ENCODE measurements at regions not wholly inside any gene's neighbourhood (a gene's known extent, or its start where the extent isn't known, plus 50 kb on each side); places are given as distances from the start of the nearest gene placed in this dataset.

GRCh38 chr11:45585205-45585604 is 80.2 kb downstream of the CHST1 start:
- H3K27me3 ChIP-seq: peaks cover 0 to 6% (median 0%) of the 10 kb centered on the region in 3 donors
- DNase-seq: no peak
- in situ Hi-C loops (cut with MboI; ENCODE audit: low sequenced_read_pairs in 4 of 4): no loop called here

DNA sequence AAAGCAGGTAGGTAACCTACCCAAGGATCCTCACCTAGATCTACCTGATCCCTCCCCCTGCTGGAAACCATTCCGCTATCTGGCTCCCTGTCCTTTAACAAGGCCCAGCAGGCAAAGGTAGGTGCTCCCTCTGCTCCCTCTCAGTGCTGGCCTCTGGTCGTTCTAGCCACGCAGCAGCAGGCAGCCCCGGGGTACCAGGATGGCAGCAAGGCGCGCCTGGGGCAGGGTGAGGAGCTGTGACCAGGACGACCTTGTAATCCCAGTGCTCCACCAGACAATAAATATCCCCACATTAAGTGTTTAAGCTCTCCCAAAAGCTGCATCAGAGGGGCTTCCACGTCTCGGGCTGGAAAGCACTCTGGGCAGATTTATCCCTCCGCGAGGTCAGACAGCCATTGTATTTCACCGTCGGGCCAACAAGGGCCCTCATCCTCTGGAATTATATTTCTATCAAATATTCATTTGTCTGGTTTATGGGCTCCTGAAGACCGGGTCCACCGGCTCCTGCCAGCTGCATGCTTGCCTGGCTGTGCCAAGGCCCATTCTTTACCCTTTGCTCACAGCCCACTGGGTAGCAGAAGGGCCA is 81.3 kb downstream of the CHST1 start:
- no peaks in the 10 kb centered on the region for H3K9me3 ChIP-seq
- no peak overlapping the region for H3K4me3 ChIP-seq
- no peak overlapping the region for H3K27ac ChIP-seq
- intact Hi-C loops (cut with DNase I; ENCODE audit: low total_unique reads): no loop called here
- no peaks in the 10 kb centered on the region for H3K4me1 ChIP-seq
- no peaks in the 10 kb centered on the region for H3K36me3 ChIP-seq
- H3K27me3 ChIP-seq: peaks cover 0 to 6% (median 0%) of the 10 kb centered on the region in 3 donors
- DNase-seq: no peak
- ATAC-seq: no peak
- in situ Hi-C loops (cut with MboI; ENCODE audit: low sequenced_read_pairs in 4 of 4): no loop called here
- TF ChIP-seq POLR2A (IDR thresholded peaks at IDR 0.05): no peak
- TF ChIP-seq, protein P1, sequence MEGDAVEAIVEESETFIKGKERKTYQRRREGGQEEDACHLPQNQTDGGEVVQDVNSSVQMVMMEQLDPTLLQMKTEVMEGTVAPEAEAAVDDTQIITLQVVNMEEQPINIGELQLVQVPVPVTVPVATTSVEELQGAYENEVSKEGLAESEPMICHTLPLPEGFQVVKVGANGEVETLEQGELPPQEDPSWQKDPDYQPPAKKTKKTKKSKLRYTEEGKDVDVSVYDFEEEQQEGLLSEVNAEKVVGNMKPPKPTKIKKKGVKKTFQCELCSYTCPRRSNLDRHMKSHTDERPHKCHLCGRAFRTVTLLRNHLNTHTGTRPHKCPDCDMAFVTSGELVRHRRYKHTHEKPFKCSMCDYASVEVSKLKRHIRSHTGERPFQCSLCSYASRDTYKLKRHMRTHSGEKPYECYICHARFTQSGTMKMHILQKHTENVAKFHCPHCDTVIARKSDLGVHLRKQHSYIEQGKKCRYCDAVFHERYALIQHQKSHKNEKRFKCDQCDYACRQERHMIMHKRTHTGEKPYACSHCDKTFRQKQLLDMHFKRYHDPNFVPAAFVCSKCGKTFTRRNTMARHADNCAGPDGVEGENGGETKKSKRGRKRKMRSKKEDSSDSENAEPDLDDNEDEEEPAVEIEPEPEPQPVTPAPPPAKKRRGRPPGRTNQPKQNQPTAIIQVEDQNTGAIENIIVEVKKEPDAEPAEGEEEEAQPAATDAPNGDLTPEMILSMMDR (IDR thresholded peaks at IDR 0.05 in 4 of 5, conservative IDR thresholded peaks at IDR 0.05 in 1 of 5): no peak

More at GRCh38 chr11:45585205-45585604, 80.2 kb downstream of the CHST1 start:
- intact Hi-C loops (cut with DNase I; ENCODE audit: low total_unique reads): no loop called here
- no peaks in the 10 kb centered on the region for H3K4me1 ChIP-seq
- H3K36me3 ChIP-seq: no peaks in the 10 kb centered on the region
- no peak overlapping the region for H3K4me3 ChIP-seq
- H3K9me3 ChIP-seq: no peaks in the 10 kb centered on the region
- TF ChIP-seq, protein P1 (IDR thresholded peaks at IDR 0.05 in 4 of 5, conservative IDR thresholded peaks at IDR 0.05 in 1 of 5): no peak
- no peak for TF ChIP-seq POLR2A (IDR thresholded peaks at IDR 0.05)
- ATAC-seq: no peak
- no peak overlapping the region for H3K27ac ChIP-seq

DNA sequence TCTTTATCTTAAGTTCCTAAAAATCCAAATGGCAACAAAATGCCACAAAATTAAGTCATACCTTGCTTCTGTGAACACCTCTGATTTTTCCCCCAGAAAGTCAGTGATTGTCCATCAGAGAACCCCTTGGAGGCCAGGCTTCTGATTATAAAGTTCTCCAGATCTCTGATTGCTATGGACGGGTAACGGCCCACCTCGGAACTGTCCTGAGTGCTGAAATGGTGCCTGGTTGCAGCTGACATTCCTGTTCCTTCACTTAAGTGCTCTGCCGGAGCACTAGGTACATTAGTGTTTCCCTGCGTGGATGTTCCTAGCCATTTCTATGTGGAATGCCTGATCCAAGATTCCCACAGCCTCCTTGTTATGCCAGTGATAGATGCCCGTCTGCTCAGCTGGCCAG is 85.0 kb downstream of the CHST1 start:
- in situ Hi-C loops (cut with MboI; ENCODE audit: low sequenced_read_pairs in 4 of 4): no loop called here
- Histone ChIP-seq H3K9me3 (no peaks in the 10 kb centered on the region), H3K27ac (no peak overlapping the region), H3K36me3 (no peaks in the 10 kb centered on the region), H3K27me3 (peaks cover 4 to 11% (median 4%) of the 10 kb centered on the region in 3 donors), H3K4me3 (no peak overlapping the region), H3K4me1 (no peaks in the 10 kb centered on the region)
- intact Hi-C loops (cut with DNase I; ENCODE audit: low total_unique reads): no loop called here
- TF ChIP-seq POLR2A (IDR thresholded peaks at IDR 0.05): no peak
- TF ChIP-seq, protein P1 (IDR thresholded peaks at IDR 0.05 in 4 of 5, conservative IDR thresholded peaks at IDR 0.05 in 1 of 5): no peak
- ATAC-seq: no peak
- DNase-seq: no peak

GRCh38 chr11:45578316-45578715 is 87.1 kb downstream of the CHST1 start:
- intact Hi-C loops (cut with DNase I; ENCODE audit: low total_unique reads) (no loop called here), in situ Hi-C loops (cut with MboI; ENCODE audit: low sequenced_read_pairs in 4 of 4) (no loop called here)
- no peaks in the 10 kb centered on the region for H3K4me1 ChIP-seq
- DNase-seq (no peak), ATAC-seq (no peak)
- H3K27ac ChIP-seq: no peak overlapping the region
- TF ChIP-seq, protein P1 (IDR thresholded peaks at IDR 0.05 in 4 of 5, conservative IDR thresholded peaks at IDR 0.05 in 1 of 5): no peak
- no peak for TF ChIP-seq POLR2A (IDR thresholded peaks at IDR 0.05)
- H3K27me3 ChIP-seq: peaks cover 5 to 11% (median 8%) of the 10 kb centered on the region in 3 donors
- H3K9me3 ChIP-seq: no peaks in the 10 kb centered on the region
- H3K4me3 ChIP-seq: no peak overlapping the region
- no peaks in the 10 kb centered on the region for H3K36me3 ChIP-seq

- Histone ChIP-seq H3K9me3 (no peaks in the 10 kb centered on the region), H3K4me1 (no peaks in the 10 kb centered on the region), H3K4me3 (no peak overlapping the region), H3K27me3 (peaks cover 5 to 11% (median 8%) of the 10 kb centered on the region in 3 donors), H3K36me3 (no peaks in the 10 kb centered on the region), H3K27ac (no peak overlapping the region)
- intact Hi-C loops (cut with DNase I; ENCODE audit: low total_unique reads): no loop called here
- ATAC-seq: no peak
- DNase-seq: no peak
- in situ Hi-C loops (cut with MboI; ENCODE audit: low sequenced_read_pairs in 4 of 4): no loop called here
- TF ChIP-seq, protein P1 (IDR thresholded peaks at IDR 0.05 in 4 of 5, conservative IDR thresholded peaks at IDR 0.05 in 1 of 5): no peak
- no peak for TF ChIP-seq POLR2A (IDR thresholded peaks at IDR 0.05)
These were observed 87.7 kb downstream of the CHST1 start for GRCh38 chr11:45577752-45578151.
